ENCODE measurements at regions not wholly inside any gene's neighbourhood (a gene's known extent, or its start where the extent isn't known, plus 50 kb on each side); places are given as distances from the start of the nearest gene placed in this dataset.

DNA sequence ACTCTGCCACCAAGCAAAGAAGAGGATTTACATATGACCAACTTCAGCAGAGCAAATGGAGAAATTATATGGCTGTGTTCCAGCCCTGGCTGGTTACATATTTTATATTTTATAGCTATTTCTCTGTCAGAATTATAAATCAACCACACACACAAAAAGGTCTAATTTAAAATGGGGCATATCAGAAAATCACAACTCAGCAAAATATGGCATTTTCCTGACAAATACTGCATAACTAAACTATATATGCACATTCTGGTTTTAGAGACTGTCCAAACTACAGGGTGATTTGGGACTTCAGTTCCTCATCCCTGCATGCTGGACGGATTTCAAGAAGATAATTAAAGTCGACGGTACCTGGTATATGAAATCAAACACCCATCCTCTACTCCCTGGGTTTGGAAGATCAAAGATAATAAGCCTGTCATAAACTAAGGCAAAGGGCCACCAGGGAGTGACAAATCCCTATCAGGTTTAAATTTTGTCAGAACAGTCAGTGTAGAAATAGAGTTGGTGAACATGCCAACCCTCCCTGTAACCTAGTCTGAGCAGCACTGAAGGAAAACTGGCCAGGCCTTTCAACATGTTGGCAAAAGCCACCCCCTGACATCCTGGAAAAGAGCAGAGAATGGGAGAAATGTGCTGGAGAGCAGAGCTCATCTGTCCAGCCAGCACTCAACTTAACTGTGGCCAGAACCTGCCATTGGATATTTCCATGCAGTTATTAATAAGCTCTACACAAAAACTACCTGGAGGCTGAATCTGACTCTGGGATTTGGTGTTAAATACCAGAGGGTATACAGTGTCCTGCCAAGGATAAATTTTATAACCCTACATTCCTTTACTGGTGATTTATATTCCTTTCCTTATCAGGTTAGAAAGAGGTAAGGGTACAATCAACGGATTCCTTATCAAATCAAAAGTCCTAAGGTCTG lies 235.7 kb downstream of the ENC1 start:
- TF ChIP-seq, protein P1, sequence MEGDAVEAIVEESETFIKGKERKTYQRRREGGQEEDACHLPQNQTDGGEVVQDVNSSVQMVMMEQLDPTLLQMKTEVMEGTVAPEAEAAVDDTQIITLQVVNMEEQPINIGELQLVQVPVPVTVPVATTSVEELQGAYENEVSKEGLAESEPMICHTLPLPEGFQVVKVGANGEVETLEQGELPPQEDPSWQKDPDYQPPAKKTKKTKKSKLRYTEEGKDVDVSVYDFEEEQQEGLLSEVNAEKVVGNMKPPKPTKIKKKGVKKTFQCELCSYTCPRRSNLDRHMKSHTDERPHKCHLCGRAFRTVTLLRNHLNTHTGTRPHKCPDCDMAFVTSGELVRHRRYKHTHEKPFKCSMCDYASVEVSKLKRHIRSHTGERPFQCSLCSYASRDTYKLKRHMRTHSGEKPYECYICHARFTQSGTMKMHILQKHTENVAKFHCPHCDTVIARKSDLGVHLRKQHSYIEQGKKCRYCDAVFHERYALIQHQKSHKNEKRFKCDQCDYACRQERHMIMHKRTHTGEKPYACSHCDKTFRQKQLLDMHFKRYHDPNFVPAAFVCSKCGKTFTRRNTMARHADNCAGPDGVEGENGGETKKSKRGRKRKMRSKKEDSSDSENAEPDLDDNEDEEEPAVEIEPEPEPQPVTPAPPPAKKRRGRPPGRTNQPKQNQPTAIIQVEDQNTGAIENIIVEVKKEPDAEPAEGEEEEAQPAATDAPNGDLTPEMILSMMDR (IDR thresholded peaks at IDR 0.05): no peak
- Mint-ChIP-seq H3K27me3 (ENCODE audit: insufficient read depth) (peaks cover 25% of the 10 kb centered on the region), H3K9me3 (no peaks in the 10 kb centered on the region), H3K4me3 (no peak overlapping the region), H3K27ac (no peak overlapping the region), H3K36me3 (ENCODE audit: low read depth) (no peaks in the 10 kb centered on the region), H3K4me1 (ENCODE audit: low read depth) (peaks cover 9% of the 10 kb centered on the region; the same call in 1 of the 2 replicates)
- DNase-seq: no peak

DNA sequence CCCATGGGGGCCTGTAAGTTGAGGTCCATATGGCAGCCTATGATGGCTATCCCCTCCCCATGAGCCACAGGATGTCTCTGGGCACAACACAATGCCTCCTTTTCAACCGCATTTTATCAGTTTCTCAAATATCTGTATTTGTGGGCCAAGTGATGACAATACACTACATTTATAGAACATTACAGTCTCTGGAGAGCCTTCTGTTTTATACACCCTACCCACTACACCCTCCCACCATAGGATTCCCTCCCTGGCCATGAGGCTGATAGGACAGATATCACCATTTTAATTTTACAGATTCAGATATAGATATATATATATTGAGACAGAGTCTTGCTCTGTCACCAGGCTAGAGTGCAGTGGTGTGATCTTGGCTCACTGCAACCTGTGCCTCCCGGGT lies 236.8 kb downstream of the ENC1 start:
- no peak overlapping the region for H3K4me3 Mint-ChIP-seq
- no peaks in the 10 kb centered on the region for H3K9me3 Mint-ChIP-seq
- TF ChIP-seq, protein P1 (IDR thresholded peaks at IDR 0.05): no peak
- H3K27ac Mint-ChIP-seq: no peak overlapping the region
- H3K27me3 Mint-ChIP-seq (ENCODE audit: insufficient read depth): peaks cover 18% of the 10 kb centered on the region
- no peak for DNase-seq
- H3K4me1 Mint-ChIP-seq (ENCODE audit: low read depth): peaks cover 9% of the 10 kb centered on the region; the same call in 1 of the 2 replicates
- no peaks in the 10 kb centered on the region for H3K36me3 Mint-ChIP-seq (ENCODE audit: low read depth)

DNA sequence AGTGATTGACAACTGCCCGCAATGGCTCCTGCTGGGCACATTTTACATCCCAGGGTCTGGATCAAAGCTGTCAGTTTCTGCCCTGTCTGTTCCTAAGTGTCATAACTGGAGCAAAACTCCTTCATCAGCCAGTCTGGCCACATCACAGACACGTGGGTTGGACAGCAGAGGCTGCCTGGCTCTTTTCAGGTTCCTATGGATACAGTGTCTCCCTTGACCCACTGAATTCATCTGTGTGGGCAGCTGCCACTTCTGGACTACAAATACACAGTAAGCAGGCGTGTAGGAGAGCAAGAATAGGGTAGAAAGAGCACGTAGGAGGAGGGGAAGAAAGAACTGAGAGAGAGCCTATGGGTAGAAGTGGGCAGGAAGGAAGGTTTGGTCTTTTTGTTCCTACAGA lies 238.0 kb downstream of the ENC1 start:
- Mint-ChIP-seq H3K4me1 (ENCODE audit: low read depth) (peaks cover 9% of the 10 kb centered on the region; the same call in 1 of the 2 replicates), H3K4me3 (no peak overlapping the region), H3K27me3 (ENCODE audit: insufficient read depth) (peaks cover 11% of the 10 kb centered on the region), H3K9me3 (no peaks in the 10 kb centered on the region), H3K27ac (no peak overlapping the region), H3K36me3 (ENCODE audit: low read depth) (no peaks in the 10 kb centered on the region)
- no peak for DNase-seq
- TF ChIP-seq, protein P1 (IDR thresholded peaks at IDR 0.05): no peak

DNA sequence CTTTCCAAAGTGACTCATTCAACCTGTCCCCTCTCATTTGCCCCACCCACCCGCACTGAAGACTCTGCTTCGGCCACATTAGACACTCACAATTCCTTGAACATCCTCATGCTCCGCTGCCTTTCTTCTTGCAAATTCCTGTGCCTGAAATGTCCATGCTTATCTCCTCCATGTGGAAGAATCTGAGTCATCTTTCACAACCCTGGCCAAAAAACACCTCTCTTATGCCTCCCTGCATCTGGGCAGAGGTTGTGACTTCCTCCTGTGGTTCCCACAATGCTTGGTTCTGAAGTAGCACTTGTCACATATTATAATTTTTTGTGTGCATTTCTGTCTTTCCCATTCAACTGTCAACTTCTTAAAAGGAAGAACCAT lies 238.6 kb downstream of the ENC1 start:
- Mint-ChIP-seq H3K27me3 (ENCODE audit: insufficient read depth) (peaks cover 8% of the 10 kb centered on the region; the same call in 1 of the 2 replicates), H3K4me3 (no peak overlapping the region), H3K36me3 (ENCODE audit: low read depth) (no peaks in the 10 kb centered on the region), H3K4me1 (ENCODE audit: low read depth) (peaks cover 9% of the 10 kb centered on the region; the same call in 1 of the 2 replicates), H3K27ac (no peak overlapping the region), H3K9me3 (no peaks in the 10 kb centered on the region)
- TF ChIP-seq, protein P1 (IDR thresholded peaks at IDR 0.05): no peak
- no peak for DNase-seq

DNA sequence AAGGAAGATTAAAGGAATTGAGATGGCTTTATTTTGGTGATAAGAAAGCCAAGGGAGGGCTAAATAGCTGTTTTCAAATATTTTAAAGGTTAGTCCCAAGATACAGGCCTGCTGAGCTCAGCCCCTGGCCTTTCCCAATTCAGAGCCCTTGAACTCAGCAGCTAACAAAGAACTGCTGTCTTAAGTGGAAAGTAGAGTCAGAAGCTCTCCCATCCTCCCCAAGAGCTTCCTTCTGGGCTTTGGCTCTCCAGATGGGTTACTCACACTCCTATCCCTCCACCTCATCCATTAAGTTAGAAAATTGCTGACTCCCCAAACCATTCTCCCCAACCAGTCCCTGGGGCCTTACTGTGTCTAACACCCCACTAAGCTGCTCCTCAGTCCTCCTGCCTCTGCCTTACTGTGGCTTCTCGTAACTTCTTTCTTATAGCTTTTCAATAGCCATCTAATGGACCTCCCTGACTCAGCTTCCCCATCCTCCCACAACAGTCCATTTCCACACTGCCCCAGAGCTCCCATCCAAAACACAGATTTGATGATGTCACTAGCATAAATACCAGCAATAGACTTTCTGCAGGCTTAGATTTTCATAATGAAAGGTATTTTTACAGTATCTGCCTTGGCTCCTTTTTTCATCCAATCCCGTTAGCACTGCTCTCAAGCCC lies 239.1 kb downstream of the ENC1 start:
- TF ChIP-seq, protein P1 (IDR thresholded peaks at IDR 0.05): no peak
- no peak overlapping the region for H3K4me3 Mint-ChIP-seq
- no peak overlapping the region for H3K27ac Mint-ChIP-seq
- no peaks in the 10 kb centered on the region for H3K9me3 Mint-ChIP-seq
- H3K27me3 Mint-ChIP-seq (ENCODE audit: insufficient read depth): peaks cover 7% of the 10 kb centered on the region; the same call in 1 of the 2 replicates
- peaks cover 9% of the 10 kb centered on the region; the same call in 1 of the 2 replicates for H3K4me1 Mint-ChIP-seq (ENCODE audit: low read depth)
- H3K36me3 Mint-ChIP-seq (ENCODE audit: low read depth): no peaks in the 10 kb centered on the region
- no peak for DNase-seq
